Jurkat, Clone E6-1 (cell line): ENCODE measurements at regions not wholly inside any gene's neighbourhood (a gene's known extent, or its start where the extent isn't known, plus 50 kb on each side); places are given as distances from the start of the nearest gene placed in this dataset.

Experiments
- DNase-seq: peaks from one replicate; pipeline ENCODE4 v3.0.0-alpha.2; 2011; ENCODE audit warnings: low read depth, low spot score
- H3K4me3 ChIP-seq: 2 replicates; pipeline ENCODE4 v1.5.1; 2011; ENCODE audit warnings: mild to moderate bottlenecking, low read length, control low read depth, moderate library complexity

- H3K4me3 ChIP-seq = no peak overlapping the region
- peak; percentile 7 for DNase-seq
Observed at GRCh38 chr7:33661430-33662160, 243.7 kb upstream of the BMPER start.

- no peak for DNase-seq
- no peak overlapping the region for H3K4me3 ChIP-seq
Observed at GRCh38 chr7:33666531-33666930, 238.8 kb upstream of the BMPER start.

DNA sequence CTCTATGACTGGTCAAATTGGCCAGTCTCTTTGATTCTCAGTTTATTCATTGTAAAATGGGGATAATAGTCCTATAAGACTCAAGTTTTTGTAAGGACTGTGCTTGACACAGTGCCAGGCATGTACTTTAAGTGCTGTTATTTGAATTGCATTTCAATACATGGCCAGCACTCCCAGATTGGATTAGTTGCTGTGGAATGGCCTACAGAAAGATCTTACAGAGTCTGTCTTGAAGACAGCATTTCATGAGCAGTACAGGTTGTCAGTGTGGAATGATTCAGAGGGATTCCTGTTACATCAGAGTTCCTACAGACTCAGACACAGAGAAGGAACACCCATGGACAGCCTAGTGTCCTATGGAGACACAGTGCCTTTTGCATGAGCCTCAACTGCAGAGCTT is 238.1 kb upstream of the BMPER start:
- no peak overlapping the region for H3K4me3 ChIP-seq
- no peak for DNase-seq

GRCh38 chr7:33669251-33669670 is 236.1 kb upstream of the BMPER start:
- no peak for DNase-seq

DNA sequence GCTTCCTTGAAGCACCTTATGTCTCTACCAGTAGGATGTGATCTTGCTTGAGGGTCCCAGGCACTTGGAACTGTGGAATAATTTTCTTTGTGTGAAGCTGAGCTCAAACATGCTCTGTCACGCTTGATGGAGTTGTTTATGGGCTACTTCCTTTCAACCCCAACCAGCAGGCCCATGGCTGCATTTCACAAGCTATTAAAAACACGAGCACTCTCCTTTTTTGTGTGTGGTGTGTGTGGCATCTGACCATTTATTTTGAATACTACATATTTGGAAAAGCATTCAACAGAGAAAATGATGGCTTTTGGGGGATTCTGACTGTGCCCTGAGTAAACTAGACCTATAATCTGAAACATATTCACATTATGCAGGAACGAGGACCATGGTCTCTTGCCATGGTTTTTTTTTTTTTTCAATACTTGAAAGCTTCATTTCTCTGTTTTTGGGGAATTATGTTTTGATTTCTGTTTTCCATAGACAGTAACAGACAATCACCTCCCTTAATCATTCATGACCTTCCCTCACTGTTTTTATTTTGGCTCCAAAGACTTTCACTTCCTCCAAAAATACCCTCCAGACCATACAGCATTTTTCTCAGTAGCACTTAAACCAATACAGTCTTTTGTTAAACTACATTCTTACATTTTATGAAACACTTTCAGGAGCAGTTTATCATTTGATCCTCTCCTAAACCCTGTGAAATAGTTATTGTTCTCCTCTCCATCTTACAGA is 233.6 kb upstream of the BMPER start:
- no peak overlapping the region for H3K4me3 ChIP-seq
- no peak for DNase-seq

More at GRCh38 chr7:33669251-33669670, 236.1 kb upstream of the BMPER start:
- H3K4me3 ChIP-seq = no peak overlapping the region

- H3K4me3 ChIP-seq = no peak overlapping the region
- DNase-seq = no peak
Observed at GRCh38 chr7:33673029-33673700, 232.2 kb upstream of the BMPER start.

- no peak for DNase-seq
- no peak overlapping the region for H3K4me3 ChIP-seq
Observed at GRCh38 chr7:33674804-33675411, 230.4 kb upstream of the BMPER start.

DNA sequence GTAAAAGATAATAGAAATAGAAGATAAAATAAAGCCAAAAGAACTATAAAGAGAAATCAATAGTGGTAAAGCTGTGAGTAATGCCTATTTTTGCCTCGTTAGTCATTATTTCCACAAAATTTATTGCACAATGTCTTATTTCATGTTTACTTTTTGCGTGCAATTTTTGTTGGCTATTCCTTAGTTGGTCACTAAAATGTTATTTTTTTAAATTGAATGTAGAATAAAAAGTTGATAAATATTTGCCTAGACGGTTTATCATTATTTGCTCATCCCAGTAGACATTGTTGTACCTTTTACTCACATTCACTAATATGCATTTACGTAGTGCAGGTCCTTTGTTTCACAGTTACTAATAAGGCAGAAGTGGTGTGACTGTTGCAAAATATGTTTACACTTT is 227.8 kb upstream of the BMPER start:
- no peak overlapping the region for H3K4me3 ChIP-seq
- DNase-seq = no peak

- H3K4me3 ChIP-seq = no peak overlapping the region
- DNase-seq = no peak
Observed at GRCh38 chr7:33678569-33679335, 226.6 kb upstream of the BMPER start.

- no peak for DNase-seq
- H3K4me3 ChIP-seq = no peak overlapping the region
Observed at GRCh38 chr7:33680682-33681081, 224.7 kb upstream of the BMPER start.

DNA sequence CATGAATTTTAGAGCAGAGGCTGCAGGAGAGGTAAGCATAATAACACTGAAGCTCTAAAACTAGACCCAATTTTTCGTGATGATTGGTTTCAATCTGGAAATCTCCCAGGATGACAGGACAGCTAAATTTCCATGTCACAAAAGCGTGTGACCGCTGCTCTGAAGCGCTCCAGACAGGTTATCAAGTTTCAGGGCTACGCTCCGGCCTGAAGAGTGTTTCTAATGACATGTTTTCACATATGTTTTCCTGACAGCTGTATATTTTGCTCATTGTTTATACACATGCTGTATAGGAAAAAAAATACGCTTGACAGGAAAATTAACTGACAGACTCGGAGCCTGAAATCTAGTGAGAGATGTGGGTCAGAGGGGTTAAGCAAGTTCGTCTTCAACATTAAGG is 219.8 kb upstream of the BMPER start:
- no peak overlapping the region for H3K4me3 ChIP-seq
- no peak for DNase-seq

- no peak overlapping the region for H3K4me3 ChIP-seq
- DNase-seq = no peak
Observed at GRCh38 chr7:33685981-33686683, 219.2 kb upstream of the BMPER start.

- DNase-seq = no peak
Observed at GRCh38 chr7:33687625-33688024, 217.7 kb upstream of the BMPER start.

DNA sequence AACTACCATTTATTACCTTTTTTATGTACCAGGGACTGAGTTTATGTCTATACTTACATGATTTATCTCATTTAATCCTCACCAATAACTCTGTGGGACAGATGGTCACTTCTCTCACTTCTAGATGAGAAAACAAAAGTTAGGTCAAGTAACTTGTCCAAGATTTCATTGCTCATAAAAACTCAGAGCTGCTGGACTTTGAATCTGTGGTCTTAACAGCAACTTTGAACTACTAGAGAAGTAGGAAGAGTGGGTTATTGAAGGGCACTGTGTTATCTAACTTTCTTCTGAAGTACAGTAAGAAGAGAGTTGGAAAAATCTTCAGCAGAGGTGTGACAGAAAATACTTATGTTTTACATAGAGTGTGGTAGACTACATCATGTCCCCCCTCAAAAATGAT is 214.2 kb upstream of the BMPER start:
- no peak overlapping the region for H3K4me3 ChIP-seq
- no peak for DNase-seq

More at GRCh38 chr7:33687625-33688024, 217.7 kb upstream of the BMPER start:
- H3K4me3 ChIP-seq = no peak overlapping the region

DNA sequence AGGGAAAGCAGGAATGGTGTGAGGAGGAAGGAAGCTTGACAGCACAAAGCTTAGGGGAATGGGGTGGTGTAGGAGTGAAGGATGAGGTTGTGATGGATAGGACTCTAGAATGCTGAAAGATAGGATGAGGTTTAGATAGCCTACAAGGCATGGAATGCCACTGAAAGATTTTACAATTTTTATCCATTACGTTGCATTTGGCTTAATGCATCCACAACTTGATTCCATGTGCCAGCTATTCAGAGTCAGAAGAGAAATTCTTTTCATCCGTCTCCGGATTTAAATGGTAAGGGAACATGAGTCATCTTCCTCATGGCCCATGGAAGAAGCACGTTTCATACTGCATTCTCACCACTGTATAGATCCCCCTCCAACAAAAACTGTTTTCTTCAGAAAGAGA is 212.4 kb upstream of the BMPER start:
- DNase-seq = no peak
- H3K4me3 ChIP-seq = no peak overlapping the region

DNA sequence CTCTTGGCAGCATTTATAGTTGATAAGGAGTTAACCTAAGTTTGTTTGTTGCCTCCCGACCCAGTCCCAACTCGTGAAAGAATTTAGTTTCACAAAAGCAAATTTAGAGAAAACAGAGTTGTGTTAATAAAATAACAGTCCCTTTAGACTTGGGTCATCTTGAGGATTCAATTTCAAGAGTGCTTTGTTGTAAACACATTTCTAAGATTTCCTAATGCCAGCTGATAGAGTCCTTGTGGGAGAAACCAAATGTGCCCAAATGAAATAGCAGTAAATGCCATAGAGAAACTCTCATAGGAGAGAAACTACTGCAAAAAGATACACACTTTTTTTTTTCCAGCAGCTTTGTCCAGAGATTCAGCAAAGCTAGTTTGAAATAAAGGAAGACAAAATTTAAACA is 211.3 kb upstream of the BMPER start:
- no peak for DNase-seq
- no peak overlapping the region for H3K4me3 ChIP-seq

GRCh38 chr7:33697616-33698015 is 207.7 kb upstream of the BMPER start:
- DNase-seq = no peak
- no peak overlapping the region for H3K4me3 ChIP-seq

DNA sequence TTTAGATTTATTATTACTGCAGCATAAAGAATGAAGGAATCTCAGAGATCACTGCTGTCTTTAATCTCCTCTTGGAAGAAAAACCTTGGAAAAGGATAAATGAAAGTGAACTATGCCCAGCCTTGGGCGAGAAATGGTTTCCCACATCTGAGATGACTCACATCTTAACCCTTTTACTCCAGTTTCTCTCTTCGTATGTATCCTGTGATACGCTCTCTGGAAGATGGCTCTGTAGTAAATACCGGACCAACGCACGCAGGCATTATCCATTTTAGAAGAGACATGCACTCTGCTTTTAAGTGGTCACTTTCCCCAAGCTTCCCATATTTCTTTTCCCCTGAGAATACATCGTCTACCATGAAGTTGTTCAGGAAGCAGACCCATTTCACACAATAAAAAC is 207.3 kb upstream of the BMPER start:
- no peak for DNase-seq
- no peak overlapping the region for H3K4me3 ChIP-seq
